IPS-NIHi7 (cell line): ENCODE measurements at regions not wholly inside any gene's neighbourhood (a gene's known extent, or its start where the extent isn't known, plus 50 kb on each side); places are given as distances from the start of the nearest gene placed in this dataset.
A peak's percentile ranks its signal among the peaks of the same experiment; 100 is the strongest.
"Not testable (repeated sequence)": the region's sequence is repeated elsewhere in the genome, so short reads cannot be mapped to it uniquely, and the experiment has no call there.

ENCODE experiments used
- DNase-seq: peaks from one replicate; pipeline ENCODE4 v3.0.0; 2012; ENCODE audit warnings: mixed read lengths; ENCODE audit errors: extremely low spot score

DNA sequence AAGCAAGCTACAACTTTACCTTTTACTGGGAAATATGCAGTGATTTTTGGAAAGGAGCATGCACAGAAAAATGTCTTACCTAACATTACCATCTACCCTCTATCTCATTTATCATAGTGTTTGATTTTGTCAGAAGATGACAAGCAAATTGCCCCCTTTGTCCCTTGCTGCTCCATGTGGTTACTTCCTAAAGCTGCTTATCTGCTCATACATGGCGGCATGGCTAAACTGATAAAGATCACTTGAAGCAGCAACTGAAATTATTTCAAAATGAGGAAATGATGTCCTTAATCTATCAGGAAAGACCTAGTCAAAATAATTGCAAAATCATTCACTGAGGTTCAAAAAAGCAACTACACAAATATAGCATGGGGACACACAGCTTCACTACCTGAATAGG is 1198.5 kb upstream of the SORCS1 start:
- DNase-seq, result no peak

GRCh38 chr10:108362296-108362695 is 1197.8 kb upstream of the SORCS1 start:
- no peak for DNase-seq

DNA sequence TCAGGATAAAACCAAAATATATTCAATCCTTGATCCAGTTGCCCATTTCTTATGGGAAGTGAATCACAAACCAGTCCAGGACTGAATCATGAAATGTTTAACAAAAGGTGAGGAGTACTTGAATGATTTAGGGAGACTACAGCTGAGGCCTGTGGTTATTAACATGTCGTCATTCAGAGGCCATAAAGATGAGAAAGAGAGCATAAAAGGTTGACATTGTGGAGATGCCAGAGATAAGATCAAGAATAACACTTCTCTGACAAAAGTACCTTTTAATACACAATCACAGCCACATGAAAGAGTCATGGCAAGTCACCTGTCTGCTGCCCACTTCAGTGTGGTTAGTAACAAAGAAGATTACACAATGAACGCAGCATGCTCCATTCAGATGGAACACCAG is 1195.7 kb upstream of the SORCS1 start:
- DNase-seq, result no peak

DNA sequence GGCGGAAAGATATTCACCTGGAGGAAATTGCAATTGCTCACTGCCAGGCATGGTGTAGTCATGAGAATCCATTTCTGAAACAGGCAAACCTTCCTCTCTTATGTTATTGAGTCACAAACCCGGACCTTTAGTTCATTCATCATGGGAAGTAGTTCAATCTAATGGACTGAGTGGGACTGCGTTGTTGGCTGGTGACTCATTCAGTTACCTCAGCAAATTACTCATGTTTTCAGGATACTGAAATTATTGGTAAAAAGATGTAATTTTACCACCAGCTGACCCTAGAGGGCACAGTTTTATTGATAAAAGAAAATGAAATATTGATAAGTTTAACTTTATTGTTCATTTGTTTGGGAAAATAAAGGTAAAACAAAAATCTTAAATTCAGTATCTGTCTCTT is 1194.4 kb upstream of the SORCS1 start:
- DNase-seq, result peak; percentile 12

- no peak for DNase-seq
Observed at GRCh38 chr10:108352771-108353170, 1188.3 kb upstream of the SORCS1 start.

DNA sequence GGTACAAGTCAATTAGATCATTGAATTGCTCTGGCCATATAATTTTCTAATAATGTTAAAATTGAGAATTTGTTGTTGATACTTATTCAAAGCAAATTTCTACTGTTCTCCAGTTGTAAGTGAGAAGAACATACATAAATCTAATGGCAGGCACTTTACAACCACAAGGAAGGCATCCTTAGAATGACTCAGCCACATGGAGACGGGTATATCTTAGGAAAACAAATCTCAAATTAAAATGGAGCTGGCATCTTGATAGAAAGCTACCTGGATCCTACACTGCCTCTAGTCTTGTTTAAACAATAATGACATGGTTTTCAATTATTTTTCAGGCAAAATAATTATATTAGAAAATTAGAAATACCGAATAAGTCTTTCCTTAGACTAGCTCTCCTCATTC is 1183.7 kb upstream of the SORCS1 start:
- DNase-seq, result no peak

- no peak for DNase-seq
Observed at GRCh38 chr10:108346066-108346465, 1181.6 kb upstream of the SORCS1 start.

DNA sequence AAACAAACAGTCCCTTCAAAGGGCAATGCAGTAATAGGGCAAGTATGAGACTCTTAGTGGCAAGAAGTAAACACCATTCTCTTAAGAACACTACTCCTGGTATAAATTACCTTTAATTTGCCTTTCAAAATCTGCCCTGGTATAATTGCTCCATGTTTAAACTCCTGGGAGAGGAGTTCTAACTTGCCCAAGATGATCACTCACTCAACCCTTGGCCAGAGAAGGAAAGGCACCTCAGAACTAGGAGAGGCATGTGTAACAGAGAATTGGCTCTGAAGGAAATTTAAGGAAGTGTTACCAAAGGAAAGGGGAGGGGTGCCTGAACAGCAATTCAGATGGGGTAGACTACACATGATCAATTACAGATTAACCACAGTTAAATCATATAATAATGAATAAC is 1173.6 kb upstream of the SORCS1 start:
- DNase-seq, result no peak

DNA sequence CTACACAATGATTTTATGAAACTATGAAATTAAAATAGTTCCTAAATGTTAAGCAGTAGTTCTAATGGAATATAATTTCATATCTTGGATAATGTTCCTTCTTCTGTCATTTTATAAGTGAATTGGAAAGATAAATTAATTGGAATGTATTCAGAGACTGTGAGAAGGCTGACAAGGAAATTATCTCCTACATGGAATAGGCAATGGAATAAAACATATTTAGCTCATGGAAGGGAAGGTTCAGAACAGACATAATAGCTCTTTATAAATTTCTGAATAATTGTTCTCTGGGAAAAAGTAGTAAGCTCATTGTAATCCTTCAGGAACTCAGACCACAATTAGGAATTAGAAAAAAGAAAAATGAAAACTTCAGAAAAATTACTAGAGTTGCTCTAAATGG is 1172.3 kb upstream of the SORCS1 start:
- DNase-seq, result no peak

GRCh38 chr10:108327706-108328105 is 1163.2 kb upstream of the SORCS1 start:
- DNase-seq, result no peak

GRCh38 chr10:108323274-108323798 is 1158.8 kb upstream of the SORCS1 start:
- peak; percentile 11 for DNase-seq

DNA sequence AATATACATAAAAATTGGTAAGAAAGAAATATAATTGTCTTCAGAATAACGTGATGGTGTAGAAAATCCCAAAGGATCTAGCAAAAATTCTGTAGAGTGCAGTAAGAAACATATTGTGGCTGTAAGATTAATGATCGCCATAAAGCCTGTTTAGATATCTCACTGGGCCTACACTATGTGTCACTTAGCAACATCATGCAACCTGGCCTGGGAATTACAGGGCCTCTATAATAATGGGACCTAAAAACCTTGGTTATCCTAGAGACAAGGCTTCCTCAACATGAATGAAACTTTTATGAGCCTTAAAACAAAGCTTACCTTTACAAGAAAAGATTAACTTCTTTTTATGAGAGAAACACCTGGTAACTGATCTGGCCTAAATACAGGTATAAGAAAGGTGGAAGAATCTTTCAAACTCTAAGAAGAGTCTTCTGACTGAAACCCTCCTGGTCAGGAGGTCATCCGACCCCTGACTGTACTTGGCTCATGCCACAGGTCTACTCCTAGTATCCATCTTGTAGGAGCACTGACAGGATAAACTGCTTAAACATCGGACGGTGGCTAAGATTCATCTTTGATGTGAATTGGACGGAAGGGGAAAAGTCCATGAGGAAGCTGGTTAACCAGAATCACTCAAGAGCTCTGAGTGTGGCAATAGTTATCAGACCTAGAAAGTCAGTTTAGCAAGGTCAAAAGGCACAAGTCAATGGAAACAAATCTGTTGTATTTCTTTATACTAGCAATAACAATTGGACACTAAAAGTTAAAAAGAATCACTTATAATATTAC is 1155.1 kb upstream of the SORCS1 start:
- no peak for DNase-seq

GRCh38 chr10:108315636-108316035 is 1151.1 kb upstream of the SORCS1 start:
- DNase-seq, result not testable (repeated sequence)

DNA sequence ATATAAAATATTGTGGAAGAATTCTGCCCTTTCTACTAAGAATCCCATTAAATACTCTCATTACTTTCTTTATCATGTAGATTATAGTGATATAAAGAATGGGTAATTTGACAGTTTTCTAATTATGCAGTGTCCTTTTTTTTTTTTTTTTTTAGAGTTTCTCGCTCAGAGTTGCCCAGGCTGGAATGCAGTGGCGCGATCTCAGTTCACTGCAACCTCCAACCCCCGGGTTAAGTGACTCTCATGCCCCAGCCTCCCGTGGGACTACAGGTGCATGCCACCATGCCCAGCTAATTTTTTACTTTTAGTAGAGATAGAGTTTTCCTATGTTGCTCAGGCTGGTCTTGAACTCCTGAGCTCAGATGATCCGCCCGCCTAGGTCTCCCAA is 1143.4 kb upstream of the SORCS1 start:
- no peak for DNase-seq

DNA sequence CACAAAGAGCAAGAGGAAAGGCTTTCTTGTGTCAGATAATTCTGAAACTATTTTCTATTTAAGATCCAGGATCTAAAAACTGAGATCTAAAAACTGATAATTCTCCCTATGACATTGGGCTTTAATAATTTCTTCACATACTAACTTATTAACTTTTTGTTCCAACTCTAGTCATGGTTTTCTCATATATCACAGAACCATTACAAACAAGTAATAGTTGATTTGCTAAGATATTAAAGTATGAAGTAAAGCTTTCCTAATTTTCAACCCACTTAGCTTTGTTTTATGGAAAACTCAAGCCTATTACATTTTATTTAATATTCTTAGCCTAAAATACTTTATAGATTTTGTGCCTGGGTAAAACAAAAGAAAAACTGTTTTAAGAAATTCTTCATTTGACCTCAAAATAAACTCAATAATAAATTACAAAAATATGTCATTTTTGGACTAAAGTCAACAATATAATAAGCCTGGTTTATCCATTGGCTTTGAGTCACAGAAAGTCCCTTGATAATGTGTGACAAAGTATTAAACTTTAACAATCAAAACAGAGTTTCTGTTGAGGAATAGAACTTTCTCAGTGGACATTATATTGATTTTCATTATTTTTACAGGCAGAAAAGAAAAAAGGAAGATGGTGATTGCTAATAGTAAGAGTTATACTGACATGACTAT is 1142.9 kb upstream of the SORCS1 start:
- no peak for DNase-seq

DNA sequence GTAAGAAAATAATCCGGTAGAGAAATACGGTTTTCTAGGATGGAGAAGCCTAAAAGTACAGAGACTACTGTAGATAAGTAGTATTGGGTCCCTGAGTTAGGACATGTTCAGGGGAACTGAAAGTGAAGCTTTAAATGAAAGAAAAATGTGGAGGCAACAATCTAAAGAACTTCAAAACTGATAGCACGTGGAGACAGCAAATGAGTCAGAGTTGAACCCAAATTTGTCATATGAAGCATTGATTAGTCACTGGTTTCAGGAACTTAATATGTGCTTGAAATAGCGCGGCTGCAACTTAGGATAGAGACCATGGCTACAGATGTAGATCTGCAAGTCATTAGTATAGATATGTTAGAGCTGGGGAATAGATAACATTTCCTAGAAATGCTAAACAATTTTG is 1138.6 kb upstream of the SORCS1 start:
- no peak for DNase-seq

DNA sequence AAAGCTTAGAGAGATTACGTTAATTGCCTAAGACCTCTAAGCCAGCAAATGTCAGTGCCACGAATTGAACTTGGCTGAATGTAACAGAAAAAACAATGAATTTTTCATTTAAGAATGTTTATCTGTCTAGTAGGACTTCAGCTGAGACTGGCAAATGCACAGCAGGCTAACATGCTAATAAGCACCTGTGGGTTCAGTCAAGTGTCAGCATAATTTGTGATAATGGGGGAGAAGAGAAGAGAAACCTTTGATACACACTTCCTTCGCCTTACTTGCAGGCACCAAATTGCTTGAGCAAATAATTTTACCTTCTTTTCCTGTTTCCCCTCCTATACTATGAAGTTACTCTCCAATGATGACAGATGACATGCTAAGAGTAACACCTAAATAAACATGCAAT is 1136.5 kb upstream of the SORCS1 start:
- DNase-seq, result no peak

DNA sequence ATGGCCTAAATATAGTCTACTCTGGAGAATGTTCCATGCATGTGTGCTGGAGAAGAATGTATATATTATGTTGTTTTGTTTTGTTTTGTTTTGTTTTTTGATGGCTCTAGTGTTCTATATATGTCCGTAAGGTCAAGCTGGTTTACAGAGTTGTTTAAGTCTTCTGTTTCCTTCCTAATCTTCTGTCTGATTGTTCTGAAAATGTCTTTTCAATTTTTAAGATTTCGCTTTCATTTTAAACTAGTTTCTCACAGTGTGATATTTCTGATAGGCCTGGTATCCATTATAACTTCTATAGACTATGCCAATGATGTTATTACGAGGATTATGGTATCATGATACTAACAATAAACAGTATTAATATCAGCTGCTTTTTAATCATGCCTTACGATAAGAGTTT is 1126.3 kb upstream of the SORCS1 start:
- DNase-seq, result no peak

DNA sequence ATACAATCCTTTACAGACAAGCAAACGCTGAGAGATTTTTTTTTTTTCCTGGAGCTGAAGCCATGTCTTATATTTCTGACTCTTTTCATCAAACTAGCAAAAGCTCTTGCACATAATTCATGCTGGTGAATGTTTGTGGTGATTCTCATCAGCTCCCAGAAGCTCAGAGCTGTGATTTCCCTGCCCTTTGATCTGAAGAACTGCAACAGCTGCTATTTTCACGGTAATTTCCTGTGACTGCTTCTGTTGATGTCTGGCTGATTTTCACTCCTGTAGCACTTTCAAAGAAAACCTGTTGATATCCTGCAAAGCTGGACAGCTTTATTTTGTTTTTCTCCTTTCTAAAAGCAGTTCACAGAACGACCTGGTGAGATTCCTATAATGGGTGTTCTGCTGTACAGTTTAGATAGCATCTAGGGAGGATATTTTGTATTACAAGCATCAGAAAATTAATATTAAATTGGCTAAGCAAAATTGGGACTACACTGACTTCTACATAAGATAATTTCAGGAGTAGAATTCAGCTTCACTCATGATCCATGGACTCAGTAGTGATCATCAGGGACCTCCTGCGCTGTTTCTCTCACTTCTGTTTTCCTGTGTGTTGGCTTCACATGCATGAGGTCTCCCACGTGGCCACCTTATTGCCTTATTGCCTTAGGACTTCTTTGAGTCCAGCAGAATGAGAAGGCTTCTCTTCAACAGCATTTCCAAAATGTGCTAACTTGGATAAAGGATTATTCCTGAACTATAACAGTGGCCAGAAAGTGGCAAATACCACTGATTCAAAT is 1111.6 kb upstream of the SORCS1 start:
- DNase-seq, result peak; percentile 13

DNA sequence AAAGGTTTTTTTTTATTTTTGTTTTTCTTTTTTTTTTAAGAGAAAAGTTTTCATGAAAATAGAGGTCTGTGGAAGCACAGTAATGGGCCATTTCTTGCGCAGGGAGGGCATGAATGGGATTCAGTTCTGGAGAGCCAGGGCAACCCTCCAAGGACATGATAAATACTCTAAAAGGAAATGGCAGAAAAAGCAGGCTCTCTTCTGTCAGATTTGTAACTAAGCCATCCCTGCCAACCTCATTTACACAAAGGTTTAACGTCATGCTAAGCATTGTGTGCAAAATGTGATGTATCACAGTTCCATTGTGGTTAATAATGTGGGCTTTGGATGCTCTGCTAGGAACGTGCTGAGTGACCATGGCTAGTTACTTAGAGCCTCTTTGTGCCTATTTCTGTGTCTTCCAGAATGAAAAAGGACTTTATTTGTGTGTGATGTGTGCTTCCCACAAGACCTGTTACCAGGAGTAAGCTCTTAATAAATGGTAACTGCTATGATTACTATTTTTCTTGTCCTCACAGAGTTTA is 1095.9 kb upstream of the SORCS1 start:
- DNase-seq, result no peak

DNA sequence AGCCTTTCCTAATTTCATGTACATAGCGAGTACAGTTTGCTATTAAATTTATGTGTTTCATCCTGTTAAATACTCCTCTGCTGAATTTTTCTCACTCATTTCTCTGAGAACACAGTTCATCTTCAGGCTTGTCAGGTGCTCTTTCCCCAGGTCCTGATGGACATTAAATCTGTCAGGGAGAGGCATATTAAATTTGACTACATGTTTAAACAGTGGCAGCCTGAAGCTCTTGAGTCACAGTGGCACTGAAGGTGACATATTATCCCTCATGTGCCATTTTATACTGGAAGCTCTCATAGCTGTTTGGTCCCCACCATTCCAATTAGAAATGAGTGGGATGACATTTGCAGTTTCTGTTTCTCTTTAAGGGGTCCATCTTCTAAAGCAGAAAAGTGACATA is 1089.6 kb upstream of the SORCS1 start:
- DNase-seq, result no peak

DNA sequence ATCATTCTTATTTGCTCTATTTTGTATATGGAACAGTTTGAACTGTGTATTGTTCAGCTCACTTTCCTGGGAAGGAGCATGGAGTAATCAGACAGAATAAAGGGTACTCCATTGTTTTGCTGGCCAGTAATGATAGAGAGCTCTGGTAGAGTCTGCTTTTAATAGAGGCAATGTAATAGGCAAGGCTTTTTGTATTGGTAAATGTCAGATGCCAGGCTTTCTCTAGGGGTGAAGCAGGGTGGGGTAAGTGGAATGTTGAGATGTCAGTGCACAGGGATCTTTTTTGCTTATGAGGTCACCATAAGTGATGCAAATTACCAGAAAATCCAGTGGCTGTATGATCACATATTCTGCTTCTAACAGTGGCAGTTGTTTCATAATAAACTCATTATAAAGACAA is 1088.3 kb upstream of the SORCS1 start:
- no peak for DNase-seq
